Activated CD4-positive, alpha-beta memory T cell treated with anti-CD3 and anti-CD28 coated beads for 36 hours (primary cell): ENCODE measurements at regions not wholly inside any gene's neighbourhood (a gene's known extent, or its start where the extent isn't known, plus 50 kb on each side); places are given as distances from the start of the nearest gene placed in this dataset.

Source experiments
- CTCF ChIA-PET: fragments of 350-600 bp; sonication (Branson Sonifier 250); formaldehyde crosslinking; loops from one replicate; lab custom pipeline; 2021; ENCODE audit warnings: antibody characterized with exemption, inconsistent platforms; lab: Charles Lee
- POLR2A ChIA-PET: fragments of 350-600 bp; sonication (Branson Sonifier 250); formaldehyde crosslinking; loops from one replicate; lab custom pipeline; 2021; ENCODE audit warnings: antibody characterized with exemption; lab: Charles Lee
- DNase-seq: peaks from one replicate; pipeline ENCODE4 v3.0.0-alpha.2; 2020
- H3K27ac Mint-ChIP-seq: one replicate; pipeline ENCODE4 v1.8.0; 2021; ENCODE audit warnings: mixed read lengths
- H3K27me3 Mint-ChIP-seq: one replicate; pipeline ENCODE4 v1.8.0; 2021; ENCODE audit warnings: mixed read lengths
- H3K36me3 Mint-ChIP-seq: one replicate; pipeline ENCODE4 v1.8.0; 2021; ENCODE audit warnings: mixed read lengths
- H3K4me1 Mint-ChIP-seq: one replicate; pipeline ENCODE4 v1.8.0; 2021; ENCODE audit warnings: low read depth, mixed read lengths
- H3K4me3 Mint-ChIP-seq: one replicate; pipeline ENCODE4 v1.8.0; 2021; ENCODE audit warnings: mild to moderate bottlenecking, mixed read lengths
- H3K9me3 Mint-ChIP-seq: one replicate; pipeline ENCODE4 v1.8.0; 2021; ENCODE audit warnings: mixed read lengths
- intact Hi-C: fragments of 100-400 bp; cut with micrococcal nuclease; formaldehyde crosslinking; loops from one replicate; pipeline ENCODE4 v1.15.1; 2023

DNA sequence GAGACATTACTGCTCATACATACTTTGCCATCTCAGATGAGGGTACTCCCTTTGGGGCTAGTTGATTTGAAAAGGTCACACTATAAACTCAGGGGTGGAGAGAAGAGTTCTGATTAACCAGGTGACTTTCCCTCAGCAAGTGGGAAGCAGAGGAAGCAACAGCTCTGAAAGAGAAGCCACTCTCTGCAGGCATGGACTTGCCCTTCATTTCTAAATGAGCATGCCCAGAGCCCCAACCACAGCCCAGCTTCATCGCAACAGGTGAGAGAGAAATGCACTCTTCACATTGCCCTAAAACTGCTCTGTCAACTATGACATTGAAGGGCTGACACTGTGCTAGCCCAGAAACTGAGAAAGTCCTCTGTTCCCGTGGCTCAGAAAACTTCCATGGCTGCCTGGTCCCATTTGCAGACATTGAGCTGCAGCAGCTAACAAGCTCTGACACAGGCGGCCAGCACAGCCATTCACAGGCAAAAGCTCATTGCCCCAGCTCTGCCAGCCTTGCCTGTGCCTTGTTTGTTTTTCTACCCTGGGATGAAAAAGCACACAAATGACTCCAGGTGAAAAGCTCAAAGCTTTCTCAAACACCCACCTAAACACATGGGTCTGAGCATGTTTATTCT lies 419.8 kb upstream of the DYNLRB2 start:
- Mint-ChIP-seq H3K4me3 (no peak overlapping the region), H3K27ac (no peak overlapping the region), H3K36me3 (no peaks in the 10 kb centered on the region), H3K4me1 (no peaks in the 10 kb centered on the region), H3K9me3 (no peaks in the 10 kb centered on the region), H3K27me3 (peaks cover 15% of the 10 kb centered on the region)
- intact Hi-C loops, result no loop called here
- ChIA-PET POLR2A (no interaction called here), CTCF (no interaction called here)
- no peak for DNase-seq

DNA sequence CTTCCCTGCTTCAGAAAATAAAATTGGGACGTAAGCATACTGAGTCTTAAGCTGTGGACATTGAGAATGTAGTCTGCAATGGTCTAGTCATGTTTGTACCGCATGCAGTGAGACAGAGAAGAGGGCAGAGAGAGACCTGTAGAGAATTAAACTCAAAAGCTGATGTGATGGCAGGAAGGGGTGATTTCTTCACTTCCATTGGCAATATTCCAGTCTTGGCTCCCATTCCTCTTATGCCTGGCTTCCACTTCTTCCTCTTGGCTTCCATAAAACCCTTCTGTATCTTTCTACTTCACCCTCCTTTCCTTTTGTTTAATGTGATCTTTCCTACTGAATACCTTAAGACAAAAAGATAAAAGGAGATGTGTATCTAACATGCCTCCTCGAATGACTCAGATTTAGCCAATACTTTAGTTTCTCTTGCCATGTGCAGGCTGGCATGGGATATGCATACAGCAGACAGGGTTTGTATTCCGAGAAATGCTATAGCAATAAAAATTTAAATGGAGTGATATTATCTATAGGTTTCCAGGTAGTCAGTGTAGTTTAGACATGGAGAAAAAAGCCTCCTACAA lies 423.1 kb upstream of the DYNLRB2 start:
- Mint-ChIP-seq H3K36me3 (no peaks in the 10 kb centered on the region), H3K27me3 (peaks cover 15% of the 10 kb centered on the region), H3K27ac (no peak overlapping the region), H3K4me1 (no peaks in the 10 kb centered on the region), H3K9me3 (no peaks in the 10 kb centered on the region), H3K4me3 (no peak overlapping the region)
- POLR2A ChIA-PET, result no interaction called here
- CTCF ChIA-PET, result no interaction called here
- no peak for DNase-seq
- intact Hi-C loops, result no loop called here

DNA sequence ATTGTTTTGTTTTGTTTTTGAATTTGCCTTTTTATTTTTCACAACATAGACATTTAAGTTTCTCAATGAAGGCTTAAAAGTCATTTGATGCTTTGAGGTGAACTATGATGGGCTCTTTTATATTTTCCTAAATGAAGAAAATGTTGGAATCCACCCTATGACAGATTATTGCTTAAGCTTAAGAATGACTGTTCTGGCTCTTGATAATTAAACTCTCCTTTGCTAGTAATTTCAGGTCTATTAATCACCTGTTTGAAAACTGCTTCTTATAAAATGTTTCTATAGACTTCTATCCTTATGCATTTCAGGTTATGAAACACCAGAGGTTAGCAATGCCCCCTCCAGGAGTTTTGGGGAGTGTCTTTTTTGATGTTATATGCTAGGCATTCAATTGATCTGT lies 424.1 kb upstream of the DYNLRB2 start:
- H3K4me3 Mint-ChIP-seq, result no peak overlapping the region
- peaks cover 13% of the 10 kb centered on the region for H3K27me3 Mint-ChIP-seq
- no peak overlapping the region for H3K27ac Mint-ChIP-seq
- H3K9me3 Mint-ChIP-seq, result no peaks in the 10 kb centered on the region
- H3K36me3 Mint-ChIP-seq, result no peaks in the 10 kb centered on the region
- intact Hi-C loops, result no loop called here
- no peak for DNase-seq
- ChIA-PET POLR2A (no interaction called here), CTCF (interaction anchor here (0.7 kb wide), 1 partner anchor 10 kb away, joined by 3 read pairs; no protein-coding TSS in a partner anchor)
- no peaks in the 10 kb centered on the region for H3K4me1 Mint-ChIP-seq

DNA sequence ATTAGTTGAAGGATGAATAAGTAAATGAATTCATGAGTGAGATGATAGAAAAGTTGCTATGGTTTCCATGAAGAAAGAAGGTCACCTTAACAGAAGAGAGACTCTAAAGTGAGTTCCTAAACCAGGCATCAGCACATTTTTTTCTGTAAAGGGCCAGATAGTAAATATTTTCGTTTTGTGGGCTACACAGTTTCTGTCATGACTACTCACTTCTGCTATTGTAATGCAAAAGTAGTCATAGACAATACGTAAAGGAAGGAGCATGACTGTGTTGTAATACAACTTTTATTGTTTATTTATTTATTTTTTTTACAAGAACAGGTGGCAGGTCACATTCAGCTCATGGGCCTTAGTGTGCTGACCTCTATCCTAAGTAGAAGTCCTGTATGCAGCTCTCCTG lies 426.1 kb upstream of the DYNLRB2 start:
- Mint-ChIP-seq H3K4me3 (no peak overlapping the region), H3K4me1 (no peaks in the 10 kb centered on the region), H3K27ac (no peak overlapping the region), H3K27me3 (peaks cover 11% of the 10 kb centered on the region), H3K9me3 (no peaks in the 10 kb centered on the region), H3K36me3 (no peaks in the 10 kb centered on the region)
- ChIA-PET POLR2A (no interaction called here), CTCF (no interaction called here)
- intact Hi-C loops, result no loop called here
- no peak for DNase-seq

DNA sequence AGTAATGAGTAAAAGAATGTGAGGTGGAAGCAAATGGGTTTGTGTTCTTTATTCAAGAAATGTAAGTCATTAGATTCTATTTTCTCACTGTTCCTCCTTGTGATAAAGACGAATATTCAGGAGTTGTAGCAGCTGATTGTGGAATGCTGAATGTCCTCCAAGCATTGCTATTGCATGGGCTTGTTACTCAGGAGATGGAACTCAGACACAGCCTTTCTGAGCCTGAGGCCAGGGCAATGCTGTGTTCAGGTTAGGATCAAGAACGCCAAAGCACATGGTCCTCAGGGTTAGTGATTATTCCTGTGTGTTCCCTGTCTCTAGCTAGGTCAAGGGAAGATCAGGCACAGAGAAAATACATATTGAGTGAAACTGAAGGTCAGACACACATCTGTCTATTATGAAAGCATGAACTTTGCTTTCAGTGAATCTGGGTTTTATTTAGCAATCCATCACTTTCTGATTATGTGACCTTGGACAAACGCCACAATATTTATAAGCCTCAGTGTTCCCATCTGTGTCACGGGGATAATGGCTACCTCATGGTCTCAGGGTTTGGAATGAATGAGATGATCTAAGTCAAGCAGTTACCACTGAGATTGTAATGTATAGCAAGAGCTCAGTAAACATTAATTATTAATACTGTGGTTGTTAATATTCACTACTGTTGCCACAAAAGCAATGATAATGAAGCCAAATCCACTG lies 426.8 kb upstream of the DYNLRB2 start:
- DNase-seq, result no peak
- no peak overlapping the region for H3K4me3 Mint-ChIP-seq

DNA sequence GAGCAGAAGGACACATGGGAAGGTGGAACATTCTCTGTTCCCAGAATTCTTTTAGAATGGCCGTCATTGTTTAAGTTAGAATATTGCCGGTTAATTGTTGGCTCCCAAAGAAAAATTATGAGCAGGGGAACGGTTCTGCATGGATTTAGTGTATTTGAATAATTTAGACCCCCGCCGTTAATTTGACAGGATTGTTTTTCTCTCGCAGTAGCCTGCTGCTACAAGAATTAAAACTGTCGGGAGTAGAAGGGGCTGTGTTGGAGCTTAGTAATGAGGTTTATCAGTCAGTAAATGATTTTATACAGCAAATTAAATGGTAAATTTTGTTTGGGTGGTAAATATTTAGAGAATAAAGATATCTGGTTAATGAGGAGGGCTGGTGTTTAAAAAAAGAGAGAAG lies 431.2 kb upstream of the DYNLRB2 start:
- intact Hi-C loops, result no loop called here
- no peaks in the 10 kb centered on the region for H3K36me3 Mint-ChIP-seq
- H3K27ac Mint-ChIP-seq, result no peak overlapping the region
- ChIA-PET POLR2A (no interaction called here), CTCF (no interaction called here)
- H3K4me1 Mint-ChIP-seq, result no peaks in the 10 kb centered on the region
- peaks cover 15% of the 10 kb centered on the region for H3K27me3 Mint-ChIP-seq
- DNase-seq, result no peak
- no peak overlapping the region for H3K4me3 Mint-ChIP-seq
- H3K9me3 Mint-ChIP-seq, result no peaks in the 10 kb centered on the region

More for the DNA sequence above, 426.8 kb upstream of the DYNLRB2 start:
- CTCF ChIA-PET, result no interaction called here
- intact Hi-C loops, result no loop called here
- POLR2A ChIA-PET, result no interaction called here
- Mint-ChIP-seq H3K27me3 (peaks cover 10% of the 10 kb centered on the region), H3K4me1 (no peaks in the 10 kb centered on the region), H3K27ac (no peak overlapping the region), H3K9me3 (no peaks in the 10 kb centered on the region), H3K36me3 (no peaks in the 10 kb centered on the region)

DNA sequence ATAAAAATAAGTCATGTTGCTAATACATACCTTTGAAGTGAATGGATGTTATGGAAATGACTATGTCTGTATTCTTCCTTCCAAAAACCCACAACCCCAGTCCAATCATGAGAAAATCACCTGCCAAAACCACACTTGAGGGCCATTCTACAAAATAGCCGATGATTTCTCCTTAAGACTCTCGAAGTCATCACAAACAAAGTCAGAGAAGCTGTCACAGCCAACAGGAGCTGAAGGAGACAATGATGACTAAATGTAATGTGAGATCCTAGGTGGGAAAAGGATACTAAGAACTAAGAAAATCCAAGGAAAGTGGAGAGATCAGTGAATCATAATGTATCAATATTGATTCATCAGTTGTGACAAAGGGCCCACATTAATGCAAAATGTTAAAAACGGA lies 432.9 kb upstream of the DYNLRB2 start:
- H3K36me3 Mint-ChIP-seq, result no peaks in the 10 kb centered on the region
- no peak for DNase-seq
- ChIA-PET POLR2A (no interaction called here), CTCF (no interaction called here)
- no peaks in the 10 kb centered on the region for H3K9me3 Mint-ChIP-seq
- no peaks in the 10 kb centered on the region for H3K4me1 Mint-ChIP-seq
- H3K27ac Mint-ChIP-seq, result no peak overlapping the region
- intact Hi-C loops, result no loop called here
- H3K4me3 Mint-ChIP-seq, result no peak overlapping the region
- peaks cover 22% of the 10 kb centered on the region for H3K27me3 Mint-ChIP-seq

DNA sequence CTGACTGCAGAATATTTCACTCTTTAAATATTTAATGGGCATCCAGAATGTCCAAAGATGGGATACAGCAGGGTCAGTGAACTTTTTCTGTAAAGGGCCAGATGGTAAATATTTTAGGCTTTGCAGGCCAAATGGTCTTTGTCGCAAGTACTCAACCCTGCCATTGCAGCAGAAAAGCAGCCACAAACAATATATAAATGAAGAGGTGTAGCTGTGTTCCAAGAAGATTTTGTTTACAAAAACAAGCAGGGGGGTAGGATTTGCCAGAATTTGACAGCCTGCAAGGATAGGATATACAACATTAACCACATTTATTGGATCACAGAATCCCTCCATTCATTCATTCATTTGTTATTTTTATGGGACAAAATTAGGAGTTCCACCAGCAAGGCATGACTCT lies 435.0 kb upstream of the DYNLRB2 start:
- Mint-ChIP-seq H3K36me3 (no peaks in the 10 kb centered on the region), H3K9me3 (no peaks in the 10 kb centered on the region), H3K27ac (no peak overlapping the region), H3K4me3 (no peak overlapping the region), H3K4me1 (no peaks in the 10 kb centered on the region), H3K27me3 (peaks cover 21% of the 10 kb centered on the region)
- ChIA-PET POLR2A (no interaction called here), CTCF (no interaction called here)
- no peak for DNase-seq
- intact Hi-C loops, result no loop called here

DNA sequence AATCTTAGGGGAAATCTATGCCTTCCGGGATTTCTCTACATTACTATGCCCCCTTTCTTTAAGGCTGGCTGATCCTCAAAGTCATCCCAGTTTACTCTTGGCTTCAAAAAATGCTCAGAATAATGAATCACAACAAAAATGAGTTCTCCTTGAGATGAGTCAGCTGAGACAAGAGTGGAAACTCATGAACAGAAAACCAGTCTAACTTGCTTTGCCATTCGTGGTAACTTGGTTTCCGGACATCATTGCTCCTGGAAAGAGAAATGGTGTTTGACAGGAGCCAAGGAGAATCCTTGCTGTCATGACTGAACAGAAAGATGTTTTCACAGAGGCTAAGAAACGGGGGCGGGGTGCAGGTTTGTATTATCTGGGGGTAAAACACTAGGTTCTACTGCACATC lies 435.6 kb upstream of the DYNLRB2 start:
- Mint-ChIP-seq H3K4me1 (no peaks in the 10 kb centered on the region), H3K27me3 (peaks cover 21% of the 10 kb centered on the region)

DNA sequence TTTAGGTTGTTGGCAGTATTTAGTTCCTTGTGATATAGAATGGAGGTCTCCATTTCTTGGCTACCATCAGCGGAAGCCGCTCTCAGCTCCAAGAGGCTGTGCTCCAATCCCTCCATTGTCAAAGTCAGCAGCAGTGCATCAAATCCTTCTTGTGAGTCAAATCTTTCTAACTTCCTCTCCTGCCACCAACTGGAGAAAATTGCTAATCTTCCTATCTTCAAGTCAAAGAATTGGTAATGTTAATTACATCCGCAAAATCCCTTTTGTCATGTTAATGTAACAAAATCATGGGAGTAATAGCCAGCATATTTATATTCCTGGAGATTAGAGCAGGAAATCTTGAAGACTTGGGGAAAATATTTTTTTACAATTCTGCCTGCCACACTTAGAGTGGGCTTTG lies 436.4 kb upstream of the DYNLRB2 start:
- Mint-ChIP-seq H3K4me1 (no peaks in the 10 kb centered on the region), H3K36me3 (no peaks in the 10 kb centered on the region), H3K4me3 (no peak overlapping the region), H3K27ac (no peak overlapping the region), H3K27me3 (peaks cover 20% of the 10 kb centered on the region), H3K9me3 (no peaks in the 10 kb centered on the region)
- DNase-seq, result no peak
- ChIA-PET POLR2A (no interaction called here), CTCF (interaction anchor here (0.9 kb wide), 1 partner anchor 1627 kb away, joined by 3 read pairs; no protein-coding TSS in a partner anchor)
- intact Hi-C loops, result no loop called here

More for the DNA sequence above, 435.6 kb upstream of the DYNLRB2 start:
- Mint-ChIP-seq H3K36me3 (no peaks in the 10 kb centered on the region), H3K27ac (no peak overlapping the region), H3K9me3 (no peaks in the 10 kb centered on the region), H3K4me3 (no peak overlapping the region)
- intact Hi-C loops, result no loop called here
- no peak for DNase-seq
- CTCF ChIA-PET, result interaction anchor here (0.9 kb wide), 1 partner anchor 1628 kb away, joined by 3 read pairs; no protein-coding TSS in a partner anchor
- POLR2A ChIA-PET, result no interaction called here

DNA sequence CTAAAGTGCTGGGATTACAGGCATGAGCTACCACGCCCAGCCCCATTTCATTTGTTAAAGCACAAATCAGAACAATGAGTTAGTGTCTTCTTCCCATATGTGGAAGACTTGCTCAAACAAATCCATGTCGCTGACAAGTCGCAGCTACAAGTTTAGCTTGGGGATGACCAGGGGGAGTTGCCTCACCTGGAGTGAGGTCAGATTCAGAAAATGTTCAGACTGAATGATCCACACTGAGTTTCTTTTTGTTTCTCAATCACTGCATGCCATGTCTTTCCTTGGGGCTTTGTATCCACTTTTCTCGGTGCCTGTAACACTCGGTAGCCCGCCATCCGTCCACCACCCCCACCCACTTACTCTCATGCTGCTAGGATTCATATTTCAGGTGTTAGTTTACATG lies 437.3 kb upstream of the DYNLRB2 start:
- POLR2A ChIA-PET, result no interaction called here
- Mint-ChIP-seq H3K27me3 (peaks cover 20% of the 10 kb centered on the region), H3K4me1 (no peaks in the 10 kb centered on the region), H3K36me3 (no peaks in the 10 kb centered on the region), H3K4me3 (no peak overlapping the region), H3K9me3 (no peaks in the 10 kb centered on the region), H3K27ac (no peak overlapping the region)
- intact Hi-C loops, result no loop called here
- CTCF ChIA-PET, result no interaction called here
- no peak for DNase-seq

DNA sequence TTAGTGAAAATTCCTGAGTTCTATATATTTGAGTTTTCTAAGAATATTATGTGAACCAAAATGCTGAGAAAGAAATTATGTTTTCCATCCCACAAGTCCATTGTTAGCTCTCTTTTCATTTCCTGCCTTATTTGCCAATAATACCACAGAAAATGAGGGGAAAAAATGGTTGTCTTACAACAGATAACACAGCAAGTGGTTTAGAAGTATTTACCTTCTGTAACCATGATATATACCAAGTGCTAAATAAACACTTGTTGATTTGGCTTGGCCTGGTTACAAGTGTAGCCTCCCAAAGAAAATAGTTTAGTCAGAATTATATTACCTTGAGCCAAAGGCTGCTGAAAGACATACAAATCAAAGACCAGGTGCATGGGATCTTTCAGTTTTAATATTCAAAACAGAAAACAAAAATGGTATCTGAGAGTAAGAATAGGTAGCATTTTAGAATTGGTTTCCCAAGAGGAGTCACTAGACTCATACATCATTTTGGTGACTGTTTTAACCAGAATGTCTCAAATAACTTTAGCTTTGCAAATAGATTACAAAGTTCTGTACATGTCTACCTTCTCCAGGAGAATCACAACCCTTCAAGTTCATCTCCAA lies 439.8 kb upstream of the DYNLRB2 start:
- DNase-seq, result no peak
- ChIA-PET POLR2A (no interaction called here), CTCF (no interaction called here)
- Mint-ChIP-seq H3K9me3 (peaks cover 8% of the 10 kb centered on the region), H3K27ac (no peak overlapping the region), H3K4me1 (no peaks in the 10 kb centered on the region), H3K4me3 (no peak overlapping the region), H3K27me3 (peaks cover 12% of the 10 kb centered on the region), H3K36me3 (no peaks in the 10 kb centered on the region)
- intact Hi-C loops, result no loop called here
